Stimulated activated CD4-positive, alpha-beta T cell treated with anti-CD3 and anti-CD28 coated beads, Interleukin-15, amount 100 ng/mL, for 48 hours (primary cell): ENCODE measurements at regions not wholly inside any gene's neighbourhood (a gene's known extent, or its start where the extent isn't known, plus 50 kb on each side); places are given as distances from the start of the nearest gene placed in this dataset.
"Not testable (repeated sequence)": the region's sequence is repeated elsewhere in the genome, so short reads cannot be mapped to it uniquely, and the experiment has no call there.

Experiments
- DNase-seq, 2 donors: peaks; one replicate each; pipeline ENCODE4 v3.0.0-alpha.2; 2020; ENCODE audit warnings: low read depth in 2 of 2

- no peak for DNase-seq
Measured at GRCh38 chr9:7545371-7546165, 254.0 kb downstream of the DMAC1 start.

DNA sequence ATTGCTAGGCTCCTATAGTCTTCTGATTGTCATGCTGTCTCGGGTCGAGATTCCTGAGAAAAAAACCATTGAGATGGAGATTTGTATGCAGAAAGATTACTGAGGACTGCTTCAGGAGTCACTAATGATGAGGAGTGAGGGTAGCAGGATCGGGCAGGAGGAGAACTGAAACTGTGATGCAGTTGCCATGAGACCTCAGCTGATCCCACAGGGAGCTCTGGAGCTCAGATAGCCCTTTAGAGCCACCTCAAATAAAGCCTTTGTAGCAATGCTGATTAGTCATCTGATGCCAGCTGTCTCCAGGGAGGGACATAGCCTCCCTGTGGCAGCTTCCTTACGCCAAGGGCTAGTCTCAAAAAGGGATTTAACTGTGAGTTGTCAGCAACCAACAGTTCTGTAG lies 256.9 kb downstream of the DMAC1 start:
- DNase-seq, result no peak

DNA sequence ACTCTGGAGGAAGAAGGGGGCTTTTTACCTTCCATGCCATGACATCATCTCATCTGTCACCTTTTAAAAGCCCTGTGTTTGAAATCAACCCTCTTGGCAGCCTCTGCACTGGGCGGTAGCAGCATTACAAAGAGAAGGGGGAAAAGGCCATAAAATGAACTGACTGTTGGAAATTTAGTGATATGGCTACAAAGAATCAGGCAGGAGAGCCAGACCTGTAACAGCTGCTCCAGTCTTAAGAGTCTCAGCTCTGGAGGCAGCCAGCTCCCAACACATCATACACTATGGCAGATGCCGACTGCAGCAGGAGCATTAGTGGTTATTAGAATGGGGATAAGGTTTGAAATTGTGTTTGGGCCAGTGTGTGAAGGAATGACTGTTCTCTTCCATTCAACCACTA lies 257.5 kb downstream of the DMAC1 start:
- no peak for DNase-seq

DNA sequence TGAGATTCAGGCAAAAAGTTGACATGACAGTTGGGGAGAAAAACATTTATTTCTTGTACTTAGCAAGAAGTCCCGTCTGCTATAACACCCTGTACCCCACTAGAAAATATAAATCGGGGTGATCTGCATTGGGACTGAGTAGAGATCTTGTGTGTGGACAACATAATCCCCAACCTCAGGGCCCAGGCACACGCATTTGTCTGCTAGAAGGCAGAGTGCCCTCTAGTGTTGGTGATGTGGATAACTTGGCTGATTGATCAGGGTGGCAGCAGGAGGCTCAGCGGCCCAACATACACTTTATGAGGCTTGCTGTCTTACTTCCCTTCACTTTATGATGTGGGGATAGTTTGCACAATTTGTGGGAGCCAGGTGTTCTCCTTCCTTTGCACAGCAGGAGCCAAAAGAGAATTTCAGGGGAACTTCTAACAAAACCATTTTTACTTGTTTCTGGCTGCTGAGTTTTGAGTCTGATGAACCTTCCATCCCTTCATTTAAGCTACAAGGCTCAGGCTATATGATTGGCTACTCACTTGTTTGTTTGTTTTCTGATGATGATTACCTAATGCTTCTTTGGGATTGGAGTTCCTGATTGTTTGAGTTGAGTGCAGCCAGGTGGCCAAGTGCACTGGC lies 263.2 kb downstream of the DMAC1 start:
- peak in 1 of 2 donors; percentile 39 for DNase-seq

- DNase-seq, result no peak
Measured at GRCh38 chr9:7534211-7534935, 265.2 kb downstream of the DMAC1 start.

DNA sequence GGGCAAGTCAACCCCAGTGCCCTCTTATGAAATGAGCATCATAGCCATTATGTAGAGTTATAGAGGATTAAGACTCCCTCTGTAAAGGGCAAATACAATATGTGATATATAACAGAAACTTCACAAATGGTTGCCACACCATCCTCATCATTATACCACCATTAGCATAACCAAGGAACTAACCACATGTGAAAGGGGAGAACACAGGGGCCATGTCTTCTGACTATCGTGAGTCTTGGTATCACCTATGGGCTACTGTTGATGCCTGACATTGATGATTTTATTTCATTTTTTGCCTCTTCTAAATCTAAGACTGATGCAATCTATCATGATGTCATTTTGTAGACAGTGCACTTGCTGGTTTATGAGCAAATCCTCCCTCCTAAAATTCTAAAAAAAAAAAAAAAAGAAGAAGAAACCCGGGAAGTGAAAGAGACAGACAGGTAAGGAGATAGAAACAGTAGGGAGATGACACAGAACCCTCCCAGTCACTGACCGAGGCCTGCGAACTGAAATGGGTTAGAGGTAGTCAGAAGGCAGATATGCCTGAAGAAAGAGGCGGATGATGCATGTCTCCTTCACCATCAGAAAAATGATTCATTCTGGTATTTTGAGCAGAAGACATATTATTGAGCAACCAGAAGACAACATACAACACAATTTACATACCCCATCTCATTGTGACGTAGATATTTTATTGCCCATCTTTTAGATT lies 266.0 kb downstream of the DMAC1 start:
- DNase-seq, result no peak

DNA sequence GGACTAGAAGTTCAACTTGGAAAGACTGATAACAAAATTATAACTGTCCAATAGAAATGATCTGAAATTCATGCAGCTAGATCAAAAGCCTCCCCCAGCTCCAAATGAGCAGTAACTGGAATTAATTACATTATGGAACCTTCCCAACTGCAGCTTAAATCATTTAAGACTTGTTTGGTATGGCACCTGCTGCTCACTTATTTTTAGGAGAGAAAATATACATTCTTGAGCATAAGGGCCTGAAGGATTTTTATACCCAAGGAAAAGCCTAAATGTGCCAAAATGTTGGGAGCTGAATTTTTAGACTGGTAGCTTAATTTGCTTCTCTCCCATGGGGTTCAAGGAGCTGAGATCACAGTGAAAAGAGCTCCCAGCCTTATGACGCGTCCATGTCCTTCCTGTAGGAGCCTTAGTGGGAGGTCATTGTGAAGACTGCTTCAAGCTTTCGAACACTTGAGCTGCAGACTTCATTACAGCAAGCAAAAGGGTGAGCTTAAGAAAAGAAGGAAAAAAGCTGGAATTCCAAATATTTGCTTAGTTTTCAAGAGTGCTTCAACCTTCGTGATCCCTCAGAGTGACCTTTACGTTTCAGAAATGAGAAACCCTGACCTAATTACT lies 276.0 kb downstream of the DMAC1 start:
- DNase-seq, result no peak

GRCh38 chr9:7520396-7520795 lies 279.2 kb downstream of the DMAC1 start:
- DNase-seq, result no peak

GRCh38 chr9:7516376-7516775 lies 283.2 kb downstream of the DMAC1 start:
- no peak for DNase-seq

DNA sequence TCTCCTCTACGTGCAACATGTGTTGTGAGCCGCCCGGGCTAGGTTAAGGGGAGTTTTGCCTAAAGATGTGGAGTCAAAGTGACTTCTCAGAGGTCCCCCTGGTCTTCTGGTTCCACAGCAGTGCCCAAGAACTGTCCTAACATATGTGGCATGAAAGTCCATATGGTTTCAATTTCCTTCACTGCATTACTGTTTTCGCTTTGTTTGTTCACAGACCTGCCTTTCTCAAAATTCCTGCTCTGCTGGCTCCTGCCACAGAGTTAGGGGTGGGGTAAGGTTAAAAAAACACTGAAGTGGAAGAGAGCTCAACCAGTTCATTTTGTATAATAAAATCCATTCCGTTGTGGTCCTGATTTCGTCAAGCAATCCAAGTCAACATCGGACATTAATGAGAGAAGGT lies 289.4 kb downstream of the DMAC1 start:
- no peak for DNase-seq

DNA sequence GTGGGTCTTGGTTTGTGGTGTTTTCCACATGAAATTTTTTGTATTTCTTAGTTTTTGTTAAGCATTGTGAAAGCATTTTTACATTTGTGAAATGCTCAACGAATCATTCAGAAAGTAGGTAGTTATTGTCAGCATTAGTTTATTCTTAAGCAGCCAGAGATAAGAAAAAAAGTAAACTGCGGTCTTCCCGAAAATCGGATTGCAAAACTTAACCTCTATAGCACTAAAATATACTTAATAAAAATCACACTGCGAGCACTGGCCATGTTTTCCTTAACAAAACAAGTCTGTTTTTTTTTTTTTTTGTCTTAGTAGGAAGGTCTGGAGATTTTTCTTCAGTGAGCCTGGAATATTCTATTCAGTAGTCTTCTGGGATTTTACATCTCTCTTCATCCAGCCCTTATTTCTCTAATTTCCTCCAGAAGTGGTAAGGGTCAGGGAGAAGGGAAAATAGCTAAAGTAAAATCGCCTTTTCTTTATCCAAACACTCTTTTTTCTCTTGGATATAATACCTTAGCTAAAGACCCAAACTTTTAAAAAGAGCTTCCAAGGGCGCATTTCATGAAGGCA lies 289.9 kb downstream of the DMAC1 start:
- no peak for DNase-seq

DNA sequence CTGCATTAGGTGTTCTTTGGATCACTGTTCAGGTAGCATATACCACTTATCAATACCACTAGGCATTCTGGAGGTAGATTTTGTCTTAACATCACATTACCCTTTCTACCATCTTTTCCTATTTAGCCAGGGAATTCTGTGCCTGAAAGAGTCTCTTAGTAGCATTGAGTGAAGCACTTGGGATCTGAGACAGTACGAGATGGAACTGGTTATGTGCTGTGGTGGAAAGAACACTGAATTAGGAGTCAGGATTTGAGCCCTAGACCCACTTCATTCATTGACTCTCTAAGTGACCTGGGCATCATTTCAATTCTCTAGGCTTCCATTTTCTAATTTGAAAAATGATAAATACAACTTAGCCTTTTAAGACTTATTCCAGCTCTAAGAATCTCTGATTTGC lies 291.1 kb downstream of the DMAC1 start:
- DNase-seq, result no peak

GRCh38 chr9:7507566-7508270 lies 291.9 kb downstream of the DMAC1 start:
- DNase-seq, result no peak

DNA sequence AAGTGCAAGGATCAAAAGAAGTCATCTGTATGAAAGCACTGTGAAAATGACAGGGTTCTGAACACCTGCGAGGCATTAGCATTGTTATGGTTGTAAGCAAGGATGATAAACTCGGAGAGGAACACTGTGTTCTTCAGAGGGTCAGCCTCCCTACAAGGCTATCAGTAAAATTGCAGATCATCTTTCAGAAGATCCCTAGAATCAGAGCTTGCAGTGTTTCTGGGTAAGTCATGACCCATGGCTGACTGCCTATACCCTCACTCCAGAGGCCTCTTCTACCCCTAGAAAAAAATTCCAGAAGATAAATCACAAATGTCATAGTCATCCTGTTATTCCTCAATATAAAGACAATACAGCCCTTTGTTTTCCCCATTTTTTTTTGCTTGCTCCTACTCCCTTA lies 292.6 kb downstream of the DMAC1 start:
- no peak for DNase-seq

GRCh38 chr9:7500521-7500920 lies 299.1 kb downstream of the DMAC1 start:
- no peak for DNase-seq

DNA sequence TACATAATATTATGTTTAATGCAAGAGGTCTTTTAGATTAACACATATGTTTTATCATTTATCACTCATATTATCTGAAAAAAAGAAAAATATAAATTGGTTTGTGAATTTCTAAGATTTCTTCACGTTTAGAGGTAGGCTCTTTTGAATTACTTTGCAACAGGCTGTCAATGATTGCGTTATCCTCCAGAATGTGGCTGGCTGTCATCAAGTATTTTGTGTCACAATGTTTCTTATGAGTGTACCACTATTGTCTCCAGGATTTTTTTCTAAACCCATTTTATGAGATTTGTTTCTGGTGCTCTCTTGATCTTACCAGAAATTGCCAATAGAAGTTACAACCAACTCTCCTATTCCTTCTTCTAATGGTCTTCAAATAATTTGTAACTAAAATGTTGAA lies 307.9 kb downstream of the DMAC1 start:
- no peak for DNase-seq

DNA sequence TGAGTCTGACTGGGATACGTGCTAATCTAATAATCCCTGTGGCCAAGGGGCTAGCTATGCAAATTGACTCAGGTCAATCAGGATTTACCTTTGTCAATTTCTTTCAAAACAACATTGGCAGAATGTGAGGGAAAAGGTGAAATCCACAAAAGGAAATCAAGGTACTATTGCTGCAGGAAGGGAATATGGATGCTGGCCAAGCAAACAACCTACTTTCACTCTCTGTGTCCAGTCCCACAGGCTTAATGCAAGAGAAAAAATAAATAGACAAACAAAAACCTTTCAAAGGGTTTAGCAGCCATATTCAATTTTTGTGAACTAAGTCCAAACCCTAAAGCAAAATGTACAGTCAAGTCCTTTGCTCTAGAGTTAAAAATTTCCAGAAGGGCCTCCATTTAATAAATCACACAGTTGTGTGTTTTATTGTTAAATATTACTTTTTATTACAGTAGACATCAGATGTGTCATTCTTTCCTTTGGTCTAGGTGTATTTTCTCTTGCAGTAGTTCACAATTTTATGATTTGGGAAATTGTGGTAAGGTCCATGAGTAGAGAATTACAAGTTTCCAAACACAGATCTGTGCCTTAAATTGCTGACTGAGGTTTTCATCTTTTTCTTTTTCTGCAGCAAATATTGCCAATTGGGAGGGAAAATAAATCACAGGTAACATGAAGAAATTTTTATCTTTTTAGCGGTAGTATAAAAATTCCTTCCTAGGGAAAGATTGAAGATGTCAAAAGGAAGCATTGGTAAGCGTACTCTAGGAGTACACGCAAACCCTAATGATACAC lies 309.1 kb downstream of the DMAC1 start:
- no peak for DNase-seq

GRCh38 chr9:7489036-7489435 lies 310.5 kb downstream of the DMAC1 start:
- DNase-seq, result no peak

DNA sequence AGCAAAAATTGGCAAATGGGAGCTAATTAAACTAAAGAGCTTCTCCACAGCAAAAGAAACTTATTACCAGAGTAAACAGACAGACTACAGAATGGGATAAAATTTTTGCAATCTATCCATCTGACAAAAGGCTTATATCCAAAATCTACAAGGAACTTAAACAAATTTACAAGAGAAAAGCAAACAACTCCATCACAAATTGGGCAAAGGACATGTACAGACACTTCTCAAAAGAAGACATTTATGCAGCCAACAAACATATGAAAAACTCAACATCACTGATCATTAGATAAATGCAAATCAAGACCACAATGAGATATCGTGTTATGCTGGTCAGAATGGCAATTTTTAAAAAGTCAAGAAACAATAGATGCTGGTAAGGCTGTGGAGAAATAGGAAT lies 315.6 kb downstream of the DMAC1 start:
- not testable (repeated sequence) for DNase-seq

- DNase-seq, result no peak
Measured at GRCh38 chr9:7481570-7481969, 318.0 kb downstream of the DMAC1 start.
